ENCODE measurements at regions not wholly inside any gene's neighbourhood (a gene's known extent, or its start where the extent isn't known, plus 50 kb on each side); places are given as distances from the start of the nearest gene placed in this dataset.

GRCh38 chr15:27679731-27680471 is 419.2 kb downstream of the OCA2 start (continued):
- TF ChIP-seq, protein P1, sequence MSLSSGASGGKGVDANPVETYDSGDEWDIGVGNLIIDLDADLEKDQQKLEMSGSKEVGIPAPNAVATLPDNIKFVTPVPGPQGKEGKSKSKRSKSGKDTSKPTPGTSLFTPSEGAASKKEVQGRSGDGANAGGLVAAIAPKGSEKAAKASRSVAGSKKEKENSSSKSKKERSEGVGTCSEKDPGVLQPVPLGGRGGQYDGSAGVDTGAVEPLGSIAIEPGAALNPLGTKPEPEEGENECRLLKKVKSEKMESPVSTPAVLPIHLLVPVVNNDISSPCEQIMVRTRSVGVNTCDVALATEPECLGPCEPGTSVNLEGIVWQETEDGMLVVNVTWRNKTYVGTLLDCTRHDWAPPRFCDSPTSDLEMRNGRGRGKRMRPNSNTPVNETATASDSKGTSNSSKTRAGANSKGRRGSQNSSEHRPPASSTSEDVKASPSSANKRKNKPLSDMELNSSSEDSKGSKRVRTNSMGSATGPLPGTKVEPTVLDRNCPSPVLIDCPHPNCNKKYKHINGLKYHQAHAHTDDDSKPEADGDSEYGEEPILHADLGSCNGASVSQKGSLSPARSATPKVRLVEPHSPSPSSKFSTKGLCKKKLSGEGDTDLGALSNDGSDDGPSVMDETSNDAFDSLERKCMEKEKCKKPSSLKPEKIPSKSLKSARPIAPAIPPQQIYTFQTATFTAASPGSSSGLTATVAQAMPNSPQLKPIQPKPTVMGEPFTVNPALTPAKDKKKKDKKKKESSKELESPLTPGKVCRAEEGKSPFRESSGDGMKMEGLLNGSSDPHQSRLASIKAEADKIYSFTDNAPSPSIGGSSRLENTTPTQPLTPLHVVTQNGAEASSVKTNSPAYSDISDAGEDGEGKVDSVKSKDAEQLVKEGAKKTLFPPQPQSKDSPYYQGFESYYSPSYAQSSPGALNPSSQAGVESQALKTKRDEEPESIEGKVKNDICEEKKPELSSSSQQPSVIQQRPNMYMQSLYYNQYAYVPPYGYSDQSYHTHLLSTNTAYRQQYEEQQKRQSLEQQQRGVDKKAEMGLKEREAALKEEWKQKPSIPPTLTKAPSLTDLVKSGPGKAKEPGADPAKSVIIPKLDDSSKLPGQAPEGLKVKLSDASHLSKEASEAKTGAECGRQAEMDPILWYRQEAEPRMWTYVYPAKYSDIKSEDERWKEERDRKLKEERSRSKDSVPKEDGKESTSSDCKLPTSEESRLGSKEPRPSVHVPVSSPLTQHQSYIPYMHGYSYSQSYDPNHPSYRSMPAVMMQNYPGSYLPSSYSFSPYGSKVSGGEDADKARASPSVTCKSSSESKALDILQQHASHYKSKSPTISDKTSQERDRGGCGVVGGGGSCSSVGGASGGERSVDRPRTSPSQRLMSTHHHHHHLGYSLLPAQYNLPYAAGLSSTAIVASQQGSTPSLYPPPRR (CRISPR knock-in tag; IDR thresholded peaks at IDR 0.05; ENCODE audit: borderline replicate concordance): no peak
- no peak for TF ChIP-seq RBM14 (IDR thresholded peaks at IDR 0.05; ENCODE audit: borderline replicate concordance, insufficient read depth, low read depth, low read length)
- TF ChIP-seq RBM39 (optimal IDR thresholded peaks at IDR 0.05; ENCODE audit: low read depth, low read length): no peak
- no peak for TF ChIP-seq DIDO1 (tag; IDR thresholded peaks at IDR 0.05; ENCODE audit: low read depth)
- TF ChIP-seq ZBTB8A (IDR thresholded peaks at IDR 0.05; ENCODE audit: partially characterized antibody): no peak
- TF ChIP-seq ZNF232 (CRISPR knock-in tag; IDR thresholded peaks at IDR 0.05): no peak
- no peak for TF ChIP-seq SPI1 (IDR thresholded peaks at IDR 0.05; ENCODE audit: borderline replicate concordance, low read depth, low read length)
- TF ChIP-seq TCF7 (IDR thresholded peaks at IDR 0.05; ENCODE audit: borderline replicate concordance): no peak
- no peak for TF ChIP-seq ZNF644 (tag; IDR thresholded peaks at IDR 0.05; ENCODE audit: low read depth)
- TF ChIP-seq RNF2 (IDR thresholded peaks at IDR 0.05): no peak
- TF ChIP-seq TEAD4 (IDR thresholded peaks at IDR 0.05; ENCODE audit: low read length): no peak
- TF ChIP-seq TEAD4 (CRISPR knock-in tag; IDR thresholded peaks at IDR 0.05; ENCODE audit: borderline replicate concordance): no peak
- no peak for TF ChIP-seq ERF (CRISPR knock-in tag; IDR thresholded peaks at IDR 0.05)
- no peak for TF ChIP-seq SP1 (CRISPR knock-in tag; IDR thresholded peaks at IDR 0.05)
- TF ChIP-seq ZKSCAN8 (CRISPR knock-in tag; IDR thresholded peaks at IDR 0.05): no peak
